ENCODE measurements at regions not wholly inside any gene's neighbourhood (a gene's known extent, or its start where the extent isn't known, plus 50 kb on each side); places are given as distances from the start of the nearest gene placed in this dataset.

- TF ChIP-seq ZNF592 (IDR thresholded peaks at IDR 0.05) (no peak), SUPT20H (IDR thresholded peaks at IDR 0.05; ENCODE audit: borderline replicate concordance, control insufficient read depth, low read depth, low read length) (no peak), EZH2 (IDR thresholded peaks at IDR 0.05; ENCODE audit: borderline replicate concordance, control insufficient read depth, low read depth, low read length) (no peak), PML (IDR thresholded peaks at IDR 0.05; ENCODE audit: low read length) (no peak)
Observed at GRCh38 chr2:58876126-58876525, 635.0 kb upstream of the FANCL start (continued).

GRCh38 chr2:58875436-58875835 is 634.3 kb upstream of the FANCL start:
- RAD21 ChIA-PET (ENCODE audit: unreplicated experiment): no interaction called here
- H3K9ac ChIP-seq (ENCODE audit: control insufficient read depth, insufficient read depth, low read length): no peak overlapping the region
- no peaks in the 10 kb centered on the region for H3K9me3 ChIP-seq (replicated peaks; ENCODE audit: control insufficient read depth, insufficient read depth, low read length)
- SMC1A ChIA-PET (ENCODE audit: uncharacterized antibody, unreplicated experiment): no interaction called here
- intact Hi-C loops (cut with micrococcal nuclease; ENCODE audit: unreplicated experiment): loop anchor here (5.0 to 10.0 kb wide), 2 partner anchors 303 to 1151 kb away; no protein-coding TSS in a partner anchor
- no peak overlapping the region for H3K4me3 ChIP-seq
- ATAC-seq (no peak), FAIRE-seq (no peak), DNase-seq (ENCODE audit: low read depth, low spot score) (no peak)
- CTCF ChIA-PET: no interaction called here
- in situ Hi-C loops (cut with MboI): no loop called here
- H3K27me3 ChIP-seq (replicated peaks in 1 of 2; ENCODE audit: control insufficient read depth in 2 of 2, insufficient read depth in 2 of 2, low read length in 1 of 2): no peaks in the 10 kb centered on the region
- no peak overlapping the region for H2AFZ ChIP-seq (ENCODE audit: control insufficient read depth, low read depth, low read length)
- H3K27ac ChIP-seq (ENCODE audit: control insufficient read depth, insufficient read depth): no peak overlapping the region
- H3K36me3 ChIP-seq (ENCODE audit: control insufficient read depth in 2 of 2, insufficient read depth in 2 of 2, low read length in 1 of 2): no peaks in the 10 kb centered on the region
- no peaks in the 10 kb centered on the region for H4K20me1 ChIP-seq (ENCODE audit: control insufficient read depth, insufficient read depth)
- WGBS (ENCODE audit: insufficient coverage, insufficient replicate concordance, low lambda C conversion rate, missing lambda C conversion rate): 3% methylated on average over 4 of the region's 4 CpGs
- no peak overlapping the region for H3K4me2 ChIP-seq (ENCODE audit: control insufficient read depth, insufficient read depth)
- H3K79me2 ChIP-seq (ENCODE audit: control insufficient read depth, insufficient read depth, low read length): no peaks in the 10 kb centered on the region
- H3K4me1 ChIP-seq (ENCODE audit: control insufficient read depth, insufficient read depth, low read length): no peaks in the 10 kb centered on the region
- no TSS peak for BruUV-seq (replicated peaks)
- POLR2A ChIA-PET: no interaction called here
- TF ChIP-seq SPI1 (IDR thresholded peaks at IDR 0.05; ENCODE audit: borderline replicate concordance, insufficient read depth, low read depth, low read length): no peak
- TF ChIP-seq FOS (IDR thresholded peaks at IDR 0.05; ENCODE audit: borderline replicate concordance, extremely low read depth, insufficient read length): no peak
- TF ChIP-seq ZBTB40 (IDR thresholded peaks at IDR 0.05; ENCODE audit: borderline replicate concordance): no peak
- TF ChIP-seq RAD21 (IDR thresholded peaks at IDR 0.05; ENCODE audit: insufficient read depth, low read depth, low read length): no peak
- no peak for TF ChIP-seq SMARCA5 (IDR thresholded peaks at IDR 0.05)
- TF ChIP-seq CHD1 (IDR thresholded peaks at IDR 0.05; ENCODE audit: low read depth, low read length): no peak
- TF ChIP-seq IRF4 (IDR thresholded peaks at IDR 0.05; ENCODE audit: low read depth, low read length): no peak
- no peak for TF ChIP-seq ZNF622 (IDR thresholded peaks at IDR 0.05)
- TF ChIP-seq, protein P1, sequence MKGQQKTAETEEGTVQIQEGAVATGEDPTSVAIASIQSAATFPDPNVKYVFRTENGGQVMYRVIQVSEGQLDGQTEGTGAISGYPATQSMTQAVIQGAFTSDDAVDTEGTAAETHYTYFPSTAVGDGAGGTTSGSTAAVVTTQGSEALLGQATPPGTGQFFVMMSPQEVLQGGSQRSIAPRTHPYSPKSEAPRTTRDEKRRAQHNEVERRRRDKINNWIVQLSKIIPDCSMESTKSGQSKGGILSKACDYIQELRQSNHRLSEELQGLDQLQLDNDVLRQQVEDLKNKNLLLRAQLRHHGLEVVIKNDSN (IDR thresholded peaks at IDR 0.05; ENCODE audit: borderline replicate concordance, extremely low read length, insufficient read depth, low read depth, low read length): no peak

Measured in GM12878 (cell line).